SK-N-SH treated with all-trans-retinoic acid at 6 μM for 48 hours (cell line): ENCODE measurements at regions not wholly inside any gene's neighbourhood (a gene's known extent, or its start where the extent isn't known, plus 50 kb on each side); places are given as distances from the start of the nearest gene placed in this dataset.

ENCODE experiments used
- ARNTL ChIP-seq: fragments of 450-650 bp; formaldehyde crosslinking; IDR thresholded peaks from 2 replicates; pipeline ENCODE4 v1.5.0; 2020; ENCODE audit warnings: low read depth, mild to moderate bottlenecking, moderate library complexity, borderline replicate concordance
- CREB5 ChIP-seq: fragments of 250-450 bp; sonication (Bioruptor Pico); IDR thresholded peaks from 2 replicates; pipeline ENCODE4 v1.5.1; 2020; ENCODE audit warnings: low read depth, mild to moderate bottlenecking, moderate library complexity
- PPARA ChIP-seq: fragments of 250-450 bp; sonication (Bioruptor Pico); IDR thresholded peaks from 2 replicates; pipeline ENCODE4 v1.5.0; 2020; ENCODE audit warnings: mild to moderate bottlenecking, borderline replicate concordance
- RARB ChIP-seq: fragments of 250-450 bp; sonication (Bioruptor Pico); IDR thresholded peaks from 2 replicates; pipeline ENCODE4 v1.8.0; 2021; ENCODE audit warnings: mild to moderate bottlenecking, moderate library complexity
- ZFP3 ChIP-seq: fragments of 250-450 bp; sonication (Bioruptor Pico); IDR thresholded peaks from 2 replicates; pipeline ENCODE4 v1.5.0; 2020; ENCODE audit warnings: mild to moderate bottlenecking, moderate library complexity

GRCh38 chr20:53698371-53698978 is 104.8 kb upstream of the ZNF217 start:
- TF ChIP-seq ARNTL (no peak), ZFP3 (CRISPR knock-in tag) (no peak), CREB5 (CRISPR knock-in tag) (no peak), PPARA (CRISPR knock-in tag) (no peak), RARB (CRISPR knock-in tag) (no peak)
